Dedifferentiated amniotic fluid mesenchymal stem cell (primary cell): ENCODE measurements at regions not wholly inside any gene's neighbourhood (a gene's known extent, or its start where the extent isn't known, plus 50 kb on each side); places are given as distances from the start of the nearest gene placed in this dataset.
"Not testable (repeated sequence)": the region's sequence is repeated elsewhere in the genome, so short reads cannot be mapped to it uniquely, and the experiment has no call there.

ENCODE experiments used
- DNase-seq: peaks from one replicate; pipeline ENCODE4 v3.0.0-alpha.2; 2016; ENCODE audit errors: extremely low spot score

DNA sequence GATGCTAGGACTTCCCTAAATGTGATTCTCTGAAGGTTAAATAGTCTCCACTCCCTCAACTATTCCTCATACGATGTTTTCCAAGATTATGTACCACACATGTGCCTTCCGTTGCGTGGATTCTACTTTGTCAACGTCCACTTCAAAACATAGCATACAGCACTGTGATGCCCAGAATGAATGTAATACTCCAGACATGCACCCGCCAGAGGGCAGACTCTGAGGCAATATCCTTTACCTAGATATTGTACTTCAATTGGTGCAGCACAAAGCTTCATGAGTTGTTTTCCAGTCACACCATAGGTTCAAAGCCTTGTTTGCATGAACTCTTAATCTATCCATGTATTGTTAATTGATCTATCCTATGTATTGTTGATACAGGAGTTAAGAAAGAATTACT is 201.0 kb upstream of the NABP1 start:
- no peak for DNase-seq

DNA sequence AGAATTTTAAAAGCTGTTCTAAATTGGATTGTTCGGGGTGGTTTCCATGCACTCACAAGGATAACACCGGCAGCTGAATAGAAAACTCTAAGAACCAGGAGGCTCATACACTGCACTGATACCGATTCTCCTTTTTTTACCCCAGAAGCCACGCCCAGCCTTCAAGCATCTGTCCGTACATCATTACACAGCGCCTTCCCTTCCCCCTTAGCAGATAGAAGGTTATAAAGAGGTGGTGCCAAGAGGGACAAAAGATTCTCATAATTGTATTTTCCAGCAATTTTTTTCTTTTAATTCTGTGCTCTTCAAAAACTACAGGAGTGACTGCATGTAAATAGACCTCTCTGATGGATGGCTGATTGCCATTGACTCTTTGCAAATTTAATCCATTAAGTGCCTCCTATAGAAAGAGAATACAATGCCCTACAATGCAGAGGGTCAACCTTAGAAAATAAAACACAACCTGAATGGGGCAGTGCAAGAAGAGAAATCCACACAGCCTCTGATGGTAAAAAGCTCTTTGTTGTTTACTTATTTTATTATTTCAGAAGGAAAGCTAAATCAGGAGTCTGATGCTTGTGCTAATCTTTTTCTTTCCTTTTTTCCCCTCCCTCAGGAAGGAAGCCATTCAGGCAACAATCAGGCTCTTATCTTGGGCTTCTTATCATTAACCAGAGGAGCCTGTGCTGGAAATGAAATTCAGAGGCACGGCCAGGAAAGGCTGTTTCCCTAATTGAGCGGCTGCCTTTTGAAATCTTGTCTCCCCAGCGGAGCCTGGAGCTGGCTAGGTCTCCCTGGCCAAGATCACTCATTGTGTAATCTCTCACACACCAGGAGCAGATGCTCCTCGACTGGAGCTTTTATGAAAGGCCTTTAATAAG is 198.9 kb upstream of the NABP1 start:
- DNase-seq: no peak

DNA sequence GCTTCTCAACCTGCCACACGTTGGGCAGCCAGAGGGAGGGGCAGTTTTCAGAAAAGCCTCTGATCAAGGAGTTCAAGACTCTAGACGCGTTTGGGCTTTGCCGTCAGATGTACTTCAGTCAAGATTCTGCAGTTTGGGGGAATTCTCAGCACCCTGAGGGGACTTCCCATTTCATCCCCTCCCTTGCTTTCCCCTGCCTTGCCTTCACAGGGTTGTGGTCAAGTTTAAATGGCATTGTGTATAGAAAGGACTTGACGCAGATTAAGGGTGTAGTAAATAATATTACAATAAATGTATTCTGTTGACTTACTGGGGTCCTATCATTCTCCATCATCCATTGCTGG is 198.3 kb upstream of the NABP1 start:
- no peak for DNase-seq

DNA sequence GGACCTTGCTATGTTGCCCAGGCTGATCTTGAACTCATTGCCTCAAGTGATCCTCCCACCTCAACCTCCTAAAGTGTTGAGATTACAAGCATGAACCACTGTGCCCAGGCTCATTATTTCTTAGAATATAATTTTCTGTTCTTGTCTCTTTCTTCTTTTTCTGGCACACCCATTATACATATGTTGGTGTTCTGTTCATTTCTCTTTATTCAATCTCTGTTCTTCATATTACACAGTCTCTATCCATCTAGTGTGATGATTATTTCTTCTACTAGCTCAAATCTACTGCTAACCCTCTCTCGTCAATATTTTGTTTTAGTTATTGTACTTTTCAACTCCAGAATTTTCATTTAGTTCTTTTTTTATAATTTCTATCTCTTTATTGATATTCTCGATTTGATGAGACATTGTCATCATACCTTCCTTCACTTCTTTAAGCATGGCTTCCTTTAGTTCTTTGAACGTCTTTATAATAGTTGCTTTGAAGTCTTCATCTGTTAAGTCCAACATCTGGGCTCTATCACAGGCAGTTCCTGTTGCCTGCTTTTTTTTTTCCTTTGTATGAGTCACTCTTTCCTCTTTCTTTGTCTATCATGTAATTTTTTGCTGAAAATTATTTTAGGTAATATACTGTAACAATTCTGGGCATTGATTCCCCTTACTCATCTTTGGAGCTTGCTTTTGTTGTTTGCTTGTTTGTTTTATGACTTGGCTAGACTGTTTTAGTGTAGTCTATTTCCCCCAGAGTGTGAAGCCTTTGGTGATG is 196.4 kb upstream of the NABP1 start:
- DNase-seq: no peak

DNA sequence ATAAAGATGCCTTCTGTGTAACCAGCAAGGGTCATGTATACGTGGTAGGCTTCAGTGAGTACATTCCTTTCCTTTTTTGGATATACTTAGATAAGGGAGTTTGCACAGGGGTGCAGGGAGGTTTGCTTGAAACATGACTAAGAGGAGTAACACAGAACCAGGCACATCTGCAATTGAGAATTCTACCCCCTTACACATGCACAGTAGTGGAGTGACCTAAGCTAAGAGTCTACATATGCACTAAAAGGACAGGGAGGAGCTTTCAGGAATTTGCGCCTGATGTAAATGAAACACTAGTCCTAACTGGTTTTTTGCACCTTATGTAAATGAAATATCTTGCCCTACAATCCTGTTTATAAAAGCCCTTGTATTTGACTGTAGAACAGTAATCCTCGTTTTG is 194.8 kb upstream of the NABP1 start:
- no peak for DNase-seq

DNA sequence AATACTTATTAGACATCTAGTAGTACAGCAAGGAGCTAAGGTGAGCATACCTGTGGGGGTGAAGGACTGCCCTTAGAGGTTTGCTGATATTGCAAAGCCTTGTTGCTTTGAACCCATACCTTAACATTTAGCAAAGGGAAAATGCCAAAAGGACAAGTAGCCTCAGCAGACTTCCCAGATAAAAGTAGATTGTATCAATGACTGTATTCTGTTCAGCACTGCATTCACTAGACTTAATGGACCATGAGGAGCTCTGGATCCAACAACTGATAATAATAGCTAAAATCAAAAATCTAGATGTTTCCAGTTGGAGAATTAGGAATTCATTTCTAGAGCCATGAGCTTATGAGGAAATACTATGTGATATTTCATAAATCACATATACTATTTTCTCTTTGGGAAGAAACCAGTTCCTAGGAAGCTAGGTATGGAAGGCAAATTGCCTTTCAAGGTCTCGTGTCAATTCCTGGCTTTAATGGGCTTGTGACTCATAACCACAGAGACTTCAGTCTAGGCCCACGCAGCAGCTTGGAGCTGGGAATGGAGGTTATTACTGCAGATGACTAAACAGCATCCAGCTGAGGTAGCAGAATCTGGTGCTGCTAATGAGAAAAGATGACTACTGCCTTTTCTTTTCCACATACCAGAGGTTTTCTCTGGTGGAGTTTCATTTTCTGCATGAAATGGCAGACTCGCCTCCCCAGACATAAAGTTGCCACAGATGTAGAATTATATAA is 191.2 kb upstream of the NABP1 start:
- peak; percentile 93 for DNase-seq

DNA sequence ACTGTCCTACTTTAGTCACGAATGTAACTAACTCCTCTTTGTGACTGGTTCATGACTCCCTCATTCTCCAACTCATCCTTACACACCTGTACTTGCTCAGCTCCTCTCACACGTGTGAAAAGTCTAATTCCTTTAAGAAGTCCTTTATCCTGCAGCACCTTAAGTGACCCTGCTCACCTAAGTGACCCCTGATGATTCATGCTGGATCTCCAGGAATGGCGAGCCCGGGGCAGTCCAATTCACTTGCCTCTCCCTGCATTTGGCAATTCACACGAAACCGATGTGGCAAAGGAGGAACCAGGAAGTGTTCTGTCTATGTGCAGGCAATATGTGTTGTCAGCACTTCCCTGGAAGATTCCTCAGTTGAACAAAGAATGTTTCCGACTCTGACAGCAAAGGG is 189.8 kb upstream of the NABP1 start:
- DNase-seq: no peak

DNA sequence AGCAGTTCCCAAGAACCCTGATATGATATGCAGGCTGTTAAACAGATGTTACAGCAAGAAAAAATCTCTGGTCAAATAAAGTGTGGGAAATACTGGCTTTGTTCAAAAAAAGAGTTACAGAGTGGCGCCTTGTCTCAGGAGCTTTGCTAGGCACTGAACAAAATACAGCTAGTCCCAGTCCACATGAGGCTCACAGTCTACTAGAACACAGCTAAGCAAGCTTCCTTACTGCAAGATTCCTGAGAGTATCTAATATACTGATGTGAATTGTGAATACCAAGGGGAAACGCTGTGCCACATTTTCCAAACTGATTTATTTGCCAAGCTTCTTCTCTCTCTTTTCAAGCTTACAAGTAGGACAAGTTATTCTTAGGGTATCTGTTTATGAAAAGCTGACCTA is 188.8 kb upstream of the NABP1 start:
- DNase-seq: no peak

DNA sequence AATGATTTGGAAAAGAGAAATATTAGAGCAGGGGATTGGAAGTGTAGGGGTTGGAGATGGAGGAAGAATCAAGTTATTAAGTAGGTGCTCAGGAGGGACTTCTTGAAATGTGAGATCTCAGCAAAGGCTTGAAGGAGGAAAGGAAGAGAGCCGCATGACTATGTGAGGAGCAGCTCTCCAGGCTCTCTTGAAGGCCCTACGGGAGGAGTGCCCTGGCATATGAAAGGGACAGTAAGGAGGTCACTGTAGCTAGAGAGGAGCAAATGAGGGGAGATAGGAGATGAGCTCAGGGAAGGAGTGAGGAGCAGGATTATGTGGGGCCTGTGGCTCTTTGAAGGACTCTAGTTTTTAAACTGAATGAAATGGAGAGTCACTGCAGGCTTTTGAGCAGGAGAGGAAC is 181.1 kb upstream of the NABP1 start:
- DNase-seq: no peak

DNA sequence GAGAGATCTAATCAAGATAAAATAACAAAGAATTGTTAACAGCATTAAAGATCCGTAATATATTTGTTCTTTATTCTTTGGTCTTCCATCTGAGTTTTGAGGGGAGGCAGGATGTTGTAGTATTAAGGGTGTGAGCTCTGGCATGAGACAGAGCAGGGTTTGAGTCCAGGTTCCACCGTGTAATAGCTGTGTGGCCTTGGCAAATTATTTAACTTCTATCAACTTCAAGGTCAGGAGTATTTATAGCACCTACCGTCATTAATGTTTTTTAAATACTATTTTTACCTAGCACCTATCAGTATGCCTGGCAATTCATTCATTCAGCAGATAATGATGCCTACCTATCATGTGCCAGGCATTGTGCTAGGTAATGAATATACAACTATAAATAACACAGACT is 180.1 kb upstream of the NABP1 start:
- no peak for DNase-seq

DNA sequence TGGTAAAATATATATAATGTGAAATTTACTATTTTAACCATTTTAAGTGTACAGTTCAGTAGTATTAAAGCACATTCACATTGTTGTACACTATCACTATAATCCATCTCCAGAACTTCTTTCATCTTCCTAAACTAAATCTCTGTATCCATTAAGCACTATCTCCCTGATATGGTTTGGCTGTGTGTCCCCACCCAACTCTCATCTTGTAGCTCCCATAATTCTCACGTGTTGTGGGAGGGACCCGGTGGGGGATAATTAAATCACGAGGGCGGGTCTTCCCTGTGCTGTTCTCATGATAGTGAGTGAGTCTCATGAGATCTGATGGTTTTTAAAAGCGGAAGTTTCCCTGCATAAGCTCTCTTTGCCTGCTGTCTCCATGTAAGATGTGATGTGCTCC is 178.9 kb upstream of the NABP1 start:
- no peak for DNase-seq

DNA sequence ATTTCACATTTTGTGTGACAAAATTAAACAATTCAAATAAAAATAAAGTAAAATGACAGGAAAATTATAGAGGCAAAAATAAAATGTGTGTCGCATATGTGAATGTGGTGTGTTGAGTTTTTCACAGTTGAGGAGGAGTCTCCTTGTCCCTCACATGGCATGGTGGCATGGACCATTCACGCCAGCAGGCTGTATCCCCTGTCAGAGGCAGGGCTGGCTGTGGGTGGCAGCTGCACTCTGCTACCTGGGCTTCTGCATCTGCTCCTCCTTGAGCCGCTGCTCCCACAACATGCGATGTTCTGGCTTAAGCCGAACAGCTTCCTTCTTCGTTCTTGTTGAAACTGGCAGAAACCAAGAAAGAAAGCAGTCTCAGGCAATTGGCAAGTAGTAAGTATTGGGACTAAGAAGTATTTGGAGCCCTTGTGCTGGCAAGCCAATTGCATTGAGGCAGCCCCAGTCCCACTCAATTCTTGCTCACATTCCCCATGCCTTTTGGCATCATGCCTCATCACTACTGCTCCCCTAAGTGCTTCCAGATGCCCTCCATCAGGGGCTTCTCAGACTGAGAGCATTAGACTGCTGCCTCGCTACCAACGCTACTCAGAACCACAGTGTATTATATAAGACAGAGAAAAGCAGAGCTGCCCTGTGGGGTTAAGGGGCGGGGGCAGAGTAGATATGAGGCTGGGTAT is 177.9 kb upstream of the NABP1 start:
- DNase-seq: peak; percentile 49

DNA sequence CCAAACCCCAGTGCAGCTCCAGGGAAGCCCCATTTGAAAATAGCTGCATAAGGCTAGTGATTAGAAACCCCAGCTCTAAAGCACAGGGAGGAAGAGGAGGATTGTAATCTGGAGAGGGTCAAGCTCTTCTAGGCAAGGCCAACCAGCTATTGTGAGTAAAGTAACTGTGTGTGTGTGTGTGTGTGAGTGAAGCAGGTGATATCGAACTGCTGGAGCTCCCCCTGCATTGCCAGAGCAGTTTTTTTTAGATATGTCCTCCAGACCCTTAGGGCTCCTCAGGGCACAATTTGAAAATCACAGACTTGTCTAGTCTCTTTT is 177.4 kb upstream of the NABP1 start:
- no peak for DNase-seq

DNA sequence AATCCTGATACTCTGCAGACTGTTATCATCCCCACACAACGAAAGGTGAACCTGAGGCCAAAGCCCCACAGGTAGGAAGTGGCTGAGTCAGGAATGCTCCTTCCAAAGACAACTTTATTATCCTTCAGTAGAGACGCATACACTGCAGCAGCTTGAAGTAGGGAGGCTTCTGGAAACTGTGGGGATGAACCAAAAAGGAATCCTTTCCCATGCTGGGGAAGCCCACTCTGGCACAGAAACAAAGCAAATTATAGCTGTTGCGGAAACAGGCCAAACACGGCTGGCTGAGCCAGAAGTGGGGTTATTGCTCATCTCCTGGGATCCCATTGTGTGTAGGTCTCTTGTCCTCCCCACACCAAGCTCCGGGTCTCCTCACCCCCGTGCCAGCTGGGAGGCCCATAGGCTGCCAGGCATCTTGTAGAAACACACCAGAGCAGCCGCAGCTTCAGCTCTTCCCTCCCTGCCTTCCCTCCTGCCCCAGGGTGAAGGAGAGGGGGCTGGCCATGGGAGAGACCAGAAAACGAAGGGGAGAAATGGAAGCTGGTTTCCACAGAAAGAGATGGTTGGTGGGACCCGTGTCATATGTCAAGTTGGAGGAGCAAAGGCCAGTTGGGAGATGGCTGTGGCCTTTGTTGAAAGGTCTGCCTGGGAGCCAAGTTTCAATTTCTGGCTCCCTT is 176.9 kb upstream of the NABP1 start:
- no peak for DNase-seq

DNA sequence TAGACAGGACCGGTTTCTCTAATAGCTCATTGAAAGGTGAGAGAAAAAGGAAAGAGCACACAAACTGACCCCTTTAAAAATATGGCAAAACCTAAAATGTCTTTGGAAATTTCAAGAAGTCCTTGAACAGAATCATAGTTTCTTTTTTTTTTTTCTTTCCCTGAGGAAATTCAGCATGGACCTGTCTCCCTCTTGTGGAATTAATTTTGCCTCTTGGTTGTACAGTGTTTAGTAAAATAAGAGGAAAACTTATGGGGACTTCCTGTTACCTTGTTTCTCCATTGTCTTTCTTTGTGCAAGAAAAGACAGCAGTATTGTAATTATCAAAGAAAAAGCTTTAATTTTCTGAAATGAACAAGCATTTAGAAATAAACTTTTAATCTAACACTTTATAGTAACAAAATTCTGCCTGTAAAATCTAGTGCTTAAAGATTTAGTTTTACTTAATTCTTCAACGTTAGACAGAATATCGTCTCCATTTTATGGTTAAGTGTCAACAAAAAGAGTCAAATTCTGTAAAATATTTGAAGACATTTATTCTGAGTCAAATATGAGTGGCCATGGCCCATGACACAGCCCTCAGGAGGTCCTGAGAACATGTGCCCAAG is 176.3 kb upstream of the NABP1 start:
- DNase-seq: peak; percentile 66

DNA sequence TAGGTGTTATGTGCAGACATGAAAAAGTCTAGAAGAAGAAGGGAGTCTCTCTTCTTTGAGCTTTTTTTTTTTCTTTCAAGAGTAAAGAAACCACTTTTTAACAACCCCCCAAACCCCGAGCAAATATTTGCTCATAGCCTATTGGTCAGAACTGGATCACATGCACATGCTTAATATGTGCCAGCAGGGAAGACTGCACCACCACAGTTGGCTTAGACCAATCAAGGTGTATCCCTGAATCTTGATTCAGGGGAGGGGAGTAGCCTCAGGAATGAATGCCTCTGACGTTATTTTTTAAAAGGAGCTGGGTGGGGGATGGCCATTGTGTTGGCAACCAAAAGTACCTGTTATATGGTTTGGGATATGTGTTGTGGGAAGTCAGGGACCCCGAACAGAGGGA is 171.4 kb upstream of the NABP1 start:
- no peak for DNase-seq

DNA sequence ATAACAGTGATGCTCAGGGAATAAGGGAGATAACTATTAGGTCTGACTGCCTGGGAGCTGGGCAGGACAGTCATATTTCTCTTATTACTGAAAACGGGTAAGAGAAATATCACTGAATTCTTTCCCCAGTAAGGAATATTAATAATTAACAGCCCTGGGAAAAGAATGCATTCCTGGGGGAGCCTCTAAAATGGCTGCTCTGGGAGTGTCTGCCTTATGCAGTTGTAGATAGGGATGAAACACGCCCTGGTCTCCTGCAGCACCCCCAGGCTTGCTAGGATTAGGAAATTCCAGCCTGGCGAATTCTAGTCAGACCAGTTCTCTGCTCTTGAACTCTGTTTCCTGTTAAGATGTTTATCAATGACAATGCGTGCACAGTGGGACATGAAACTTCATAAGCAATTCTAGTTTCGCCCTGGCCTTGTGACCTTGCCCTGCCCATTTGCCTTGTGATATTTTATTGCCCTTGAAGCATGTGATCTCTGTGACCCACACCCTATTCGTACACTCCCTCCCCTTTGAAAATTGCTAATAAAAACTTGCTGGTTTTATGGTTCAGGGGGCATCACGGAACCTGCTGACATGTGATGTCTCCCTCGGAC is 170.6 kb upstream of the NABP1 start:
- not testable (repeated sequence) for DNase-seq

DNA sequence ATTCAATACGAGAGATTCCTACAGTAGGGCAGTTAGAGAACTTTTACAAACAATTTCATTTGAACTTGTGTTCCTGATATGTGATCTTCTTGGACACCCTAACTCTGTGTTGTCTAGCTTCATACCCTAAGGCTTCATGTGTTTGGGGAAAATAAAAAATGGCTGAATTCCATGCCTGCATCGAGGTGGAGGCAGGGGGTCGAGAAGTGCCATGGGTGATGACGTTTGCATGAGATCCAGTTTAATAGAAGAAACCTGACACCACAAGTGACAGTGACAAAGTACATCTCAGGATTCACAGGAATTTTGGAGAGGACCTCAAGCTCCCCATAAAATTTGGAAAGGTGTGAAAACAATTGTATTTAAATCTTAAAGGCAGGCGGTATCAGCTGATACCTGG is 169.2 kb upstream of the NABP1 start:
- DNase-seq: no peak

DNA sequence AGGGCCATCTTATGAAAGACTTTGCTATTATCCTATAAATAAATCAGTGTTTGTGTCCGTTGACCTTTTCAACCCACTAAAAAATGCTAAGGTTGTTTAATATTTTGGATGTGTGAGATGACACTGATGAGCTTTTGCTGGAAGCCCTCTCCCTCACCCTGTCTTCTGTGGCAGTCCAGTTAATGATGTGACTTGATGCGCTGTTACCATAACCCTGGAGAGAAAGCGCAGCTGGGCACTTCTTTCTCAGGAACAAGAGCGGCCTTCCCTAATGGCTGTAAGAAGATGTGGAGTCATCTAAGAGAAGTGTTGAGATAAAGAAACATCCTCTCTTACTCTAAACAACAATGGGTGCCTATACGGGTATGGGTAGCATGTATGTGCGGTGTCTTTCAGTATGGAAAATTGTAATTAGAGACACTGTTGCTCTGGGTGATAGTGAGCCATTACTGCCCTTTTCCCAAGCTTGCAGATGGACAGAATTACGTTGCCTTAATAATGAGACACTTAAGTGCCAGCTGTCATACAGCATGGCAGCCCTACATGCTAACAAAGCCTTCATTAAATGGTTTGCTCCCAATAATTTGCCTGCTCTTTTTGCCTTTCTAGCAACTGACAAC is 165.6 kb upstream of the NABP1 start:
- no peak for DNase-seq

DNA sequence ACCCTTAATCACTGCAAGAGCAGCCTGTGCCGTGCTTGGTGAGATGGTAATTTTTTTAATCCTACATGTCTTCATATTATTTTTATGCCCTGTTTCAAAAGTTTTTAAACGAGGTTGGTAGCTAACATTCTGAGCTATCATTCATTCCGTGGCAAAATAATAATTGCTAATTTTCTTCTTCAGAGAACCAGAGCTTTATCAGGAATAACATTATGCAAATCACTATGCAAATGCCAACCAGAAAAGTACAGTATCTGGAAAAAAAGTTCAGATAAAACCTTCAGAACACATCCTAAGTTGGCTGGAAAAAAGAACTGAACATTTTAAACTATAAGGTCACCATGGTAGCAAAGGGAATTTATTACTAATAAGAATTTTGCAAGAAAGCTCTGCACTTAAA is 165.1 kb upstream of the NABP1 start:
- DNase-seq: no peak
